GM19238 (cell line): ENCODE measurements at regions not wholly inside any gene's neighbourhood (a gene's known extent, or its start where the extent isn't known, plus 50 kb on each side); places are given as distances from the start of the nearest gene placed in this dataset.
A peak's percentile ranks its signal among the peaks of the same experiment; 100 is the strongest.
"Not testable (repeated sequence)": the region's sequence is repeated elsewhere in the genome, so short reads cannot be mapped to it uniquely, and the experiment has no call there.

Source experiments
- DNase-seq: peaks from one replicate; pipeline ENCODE4 v3.0.0; 2011; ENCODE audit warnings: low spot score; ENCODE audit not compliant: insufficient read length

DNA sequence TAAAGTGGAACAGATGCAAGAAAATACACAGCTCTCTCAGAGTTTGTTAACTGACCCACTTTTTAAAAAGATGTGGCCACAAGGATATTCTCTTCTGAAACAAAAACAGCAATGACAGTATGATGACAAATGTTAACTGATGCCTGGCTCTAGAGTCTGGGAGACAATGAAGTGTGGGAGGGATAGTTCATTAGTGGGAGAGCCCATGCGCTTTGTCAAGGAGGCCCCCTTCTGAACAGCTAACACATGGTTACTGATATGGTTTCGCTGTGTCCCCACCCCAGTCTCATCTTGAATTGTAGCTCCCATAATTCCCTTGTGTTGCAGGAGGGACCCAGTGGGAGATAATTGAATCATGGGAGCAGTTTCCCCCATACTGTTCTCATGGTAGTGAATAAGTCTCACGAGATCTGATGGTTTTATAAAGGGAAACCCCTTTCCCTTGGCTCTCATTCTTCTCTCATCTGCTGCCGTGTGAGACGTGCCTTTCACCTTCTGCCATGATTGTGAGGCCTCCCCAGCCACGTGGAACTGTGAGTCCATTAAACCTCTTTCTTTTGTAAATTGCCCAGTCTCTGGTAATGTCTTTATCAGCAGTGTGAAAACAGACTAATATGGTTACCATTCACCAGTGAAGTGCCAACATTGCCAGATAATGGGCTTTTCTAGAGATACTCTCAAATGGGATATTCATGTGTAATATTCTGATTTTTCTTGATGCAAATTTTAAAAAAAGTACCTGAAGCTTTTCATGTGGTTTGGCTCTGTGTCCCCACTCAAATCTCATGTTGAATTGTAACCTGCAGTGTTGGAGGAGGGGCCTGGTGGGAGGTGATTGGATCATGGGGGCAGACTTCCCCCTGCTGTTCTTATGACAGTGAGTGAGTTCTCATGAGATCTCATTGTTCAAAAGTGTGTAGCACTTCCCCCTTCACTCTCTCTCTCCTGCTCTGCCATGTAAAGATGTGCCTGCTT lies 435.8 kb downstream of the SHISA9 start:
- not testable (repeated sequence) for DNase-seq

DNA sequence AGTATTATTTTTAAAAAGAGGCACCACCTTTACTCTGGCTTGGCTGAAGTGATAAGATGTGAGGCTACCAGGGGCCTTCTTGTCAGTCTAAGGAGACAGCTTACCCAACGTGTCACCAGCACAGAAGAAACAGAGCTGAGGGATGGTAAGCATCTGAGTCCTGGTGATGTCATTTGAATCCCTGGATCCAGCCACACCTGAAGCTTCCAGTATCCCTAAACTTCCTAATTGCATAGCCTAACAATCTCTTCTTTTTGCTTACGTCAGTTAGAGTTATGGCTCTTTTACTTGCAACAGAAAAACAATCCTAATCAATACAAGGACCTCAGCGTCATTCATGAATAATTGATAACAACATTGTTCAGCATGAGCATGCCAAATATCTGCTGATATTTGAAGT lies 436.6 kb downstream of the SHISA9 start:
- DNase-seq = no peak

DNA sequence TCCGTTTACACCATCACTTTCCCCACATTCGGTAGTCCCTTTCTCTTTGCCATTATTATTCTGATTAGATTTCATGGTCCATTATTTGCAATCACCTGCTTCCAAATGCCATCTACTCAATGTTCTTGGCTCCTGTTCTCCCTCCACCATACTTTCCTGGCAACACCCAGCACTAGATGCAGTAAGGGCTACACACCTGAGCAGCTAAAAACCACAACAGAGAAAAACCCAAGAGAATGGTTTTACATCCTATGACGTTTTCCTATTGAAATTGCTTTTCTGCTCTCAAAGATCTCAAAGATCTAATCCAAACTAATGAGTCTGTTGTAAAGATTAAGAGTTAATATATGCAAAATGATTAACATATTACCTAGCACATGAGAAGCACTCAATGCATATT lies 441.3 kb downstream of the SHISA9 start:
- DNase-seq = no peak

- DNase-seq = no peak
Measured at GRCh38 chr16:13344001-13344400, 442.6 kb downstream of the SHISA9 start.

GRCh38 chr16:13348416-13348815 lies 447.0 kb downstream of the SHISA9 start:
- DNase-seq = no peak

DNA sequence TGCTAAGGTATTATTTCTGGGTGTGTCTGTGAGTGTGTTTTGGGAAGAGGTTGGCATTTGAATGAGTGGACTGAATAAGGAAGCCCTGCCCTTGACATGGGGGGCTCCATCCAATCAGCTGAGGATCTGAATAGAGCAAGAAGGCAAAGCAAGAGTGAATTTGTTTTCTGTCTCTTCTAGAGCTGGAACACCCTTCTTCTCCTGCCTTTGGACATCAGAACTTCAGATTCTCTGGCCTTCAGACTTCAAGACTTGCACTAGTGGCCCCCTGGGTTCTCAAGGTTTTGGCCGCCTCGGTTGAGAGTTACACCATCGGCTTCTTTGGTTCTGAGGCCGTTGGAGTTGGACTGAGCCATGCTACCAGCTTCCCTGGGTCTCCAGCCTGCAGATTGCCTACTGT lies 448.6 kb downstream of the SHISA9 start:
- DNase-seq = no peak

DNA sequence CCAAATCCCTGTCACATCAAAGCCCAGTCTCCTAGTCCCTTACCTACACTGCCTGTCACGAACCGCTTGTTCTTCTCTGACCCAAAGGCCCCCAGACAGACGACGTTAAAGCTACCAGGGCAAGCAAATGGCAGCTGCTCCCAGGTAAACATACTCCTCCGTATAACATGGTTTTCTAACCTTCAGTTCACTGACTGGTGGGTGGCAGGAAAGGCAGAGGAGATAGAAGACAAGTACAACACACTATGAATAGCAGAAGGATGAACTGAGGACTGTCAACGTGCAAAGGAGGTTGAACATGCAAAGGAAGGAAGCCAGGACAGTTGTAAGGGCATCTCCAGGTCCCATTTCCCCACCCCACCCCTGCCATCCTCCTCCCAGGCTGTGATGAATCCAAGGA lies 449.8 kb downstream of the SHISA9 start:
- DNase-seq = no peak

DNA sequence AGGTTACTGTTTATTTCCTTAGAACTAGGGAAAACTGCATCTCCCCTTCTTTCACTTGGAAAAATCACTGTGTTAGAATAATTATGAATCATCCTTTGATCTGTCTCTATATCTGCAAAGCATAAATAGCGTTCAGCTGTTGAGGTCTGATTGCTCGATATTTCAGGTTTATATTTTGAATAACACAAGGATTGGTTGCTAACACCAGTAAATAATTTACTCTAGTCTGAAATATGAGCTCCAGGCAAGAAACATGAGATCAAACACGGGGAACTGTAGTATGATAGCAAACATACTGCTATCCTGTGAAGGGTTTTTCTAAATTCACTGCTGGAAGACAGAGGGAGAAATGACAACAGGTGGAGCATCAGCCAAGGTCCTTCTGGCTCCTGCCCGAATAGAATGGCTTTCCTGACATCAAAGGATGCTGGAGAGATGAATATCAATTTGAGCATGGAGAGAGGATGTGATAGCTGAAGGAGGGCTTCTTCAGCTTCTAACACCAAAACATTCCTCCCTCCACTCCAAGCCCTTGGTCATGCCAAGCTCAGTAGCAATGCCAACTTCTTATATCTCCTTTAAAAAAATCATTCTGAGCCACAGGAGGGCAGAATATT lies 450.3 kb downstream of the SHISA9 start:
- no peak for DNase-seq

DNA sequence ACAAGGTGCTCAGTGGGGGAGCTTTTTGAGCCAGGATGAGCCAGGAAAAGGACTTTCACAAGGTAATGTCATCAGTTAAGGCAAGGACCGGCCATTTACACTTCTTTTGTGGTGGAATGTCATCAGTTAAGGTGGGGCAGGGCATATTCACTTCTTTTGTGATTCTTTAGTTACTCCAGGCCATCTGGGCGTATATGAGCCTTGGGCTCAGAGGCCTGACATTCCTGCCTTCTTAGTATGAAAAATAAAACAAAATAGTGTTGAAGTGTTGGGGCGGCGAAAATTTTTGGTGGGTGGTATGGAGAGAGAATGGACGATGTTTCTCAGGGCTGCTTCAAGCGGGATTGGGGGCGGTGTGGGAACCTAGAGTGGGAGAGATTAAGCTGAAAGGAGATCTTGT lies 451.4 kb downstream of the SHISA9 start:
- DNase-seq = not testable (repeated sequence)

DNA sequence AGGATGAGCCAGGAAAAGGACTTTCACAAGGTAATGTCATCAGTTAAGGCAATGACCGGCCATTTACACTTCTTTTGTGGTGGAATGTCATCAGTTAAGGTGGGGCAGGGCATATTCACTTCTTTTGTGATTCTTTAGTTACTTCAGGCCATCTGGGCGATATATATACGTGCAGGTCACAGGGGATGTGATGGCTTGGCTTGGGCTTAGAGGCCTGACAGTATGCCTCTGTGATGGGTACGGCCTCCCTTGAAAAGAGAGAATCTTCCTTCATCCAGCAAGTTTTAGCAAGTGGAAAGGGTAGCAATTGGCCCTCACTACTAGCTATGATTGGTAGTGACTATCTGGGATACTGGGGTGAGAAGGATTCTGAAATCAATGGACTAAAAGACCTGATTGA lies 456.4 kb downstream of the SHISA9 start:
- not testable (repeated sequence) for DNase-seq

DNA sequence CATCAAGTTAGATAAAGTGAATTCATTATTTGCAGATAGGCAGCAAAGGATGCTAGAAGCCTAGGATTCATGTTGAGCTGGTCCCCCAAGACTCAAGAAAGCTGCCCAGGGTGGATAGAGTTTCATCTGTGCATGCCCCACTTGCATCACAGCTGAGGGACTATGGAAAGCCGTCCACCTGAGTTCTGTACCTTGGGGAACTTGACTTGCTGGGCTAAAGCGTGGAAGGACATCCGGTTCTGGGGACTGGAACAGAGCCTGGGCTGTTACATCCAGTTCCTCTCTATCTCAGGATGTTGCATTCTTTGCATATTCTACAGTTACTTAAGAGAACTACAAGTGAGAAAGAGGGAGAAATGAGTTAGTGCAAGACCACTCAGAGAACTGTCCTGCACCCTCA lies 458.4 kb downstream of the SHISA9 start:
- DNase-seq = no peak

DNA sequence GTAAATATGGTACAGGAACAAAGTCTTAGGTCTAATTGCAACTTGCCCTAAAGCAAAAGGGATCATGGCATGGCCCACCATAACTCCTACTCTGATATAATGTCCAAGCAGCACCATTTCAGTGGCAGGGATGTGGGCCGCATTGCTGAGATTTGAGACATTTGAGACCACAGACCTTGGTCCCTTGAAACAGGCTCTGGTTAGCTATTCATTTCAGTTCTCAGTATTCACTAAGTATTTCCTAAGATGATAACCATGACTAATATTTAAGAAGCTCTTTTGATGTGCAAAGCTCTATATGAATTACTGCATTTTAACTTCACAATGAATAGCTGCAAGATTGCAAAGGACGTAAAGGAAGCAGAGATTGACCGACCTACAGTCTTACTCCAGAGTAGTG lies 471.0 kb downstream of the SHISA9 start:
- no peak for DNase-seq

- no peak for DNase-seq
Measured at GRCh38 chr16:13376174-13376573, 474.8 kb downstream of the SHISA9 start.

DNA sequence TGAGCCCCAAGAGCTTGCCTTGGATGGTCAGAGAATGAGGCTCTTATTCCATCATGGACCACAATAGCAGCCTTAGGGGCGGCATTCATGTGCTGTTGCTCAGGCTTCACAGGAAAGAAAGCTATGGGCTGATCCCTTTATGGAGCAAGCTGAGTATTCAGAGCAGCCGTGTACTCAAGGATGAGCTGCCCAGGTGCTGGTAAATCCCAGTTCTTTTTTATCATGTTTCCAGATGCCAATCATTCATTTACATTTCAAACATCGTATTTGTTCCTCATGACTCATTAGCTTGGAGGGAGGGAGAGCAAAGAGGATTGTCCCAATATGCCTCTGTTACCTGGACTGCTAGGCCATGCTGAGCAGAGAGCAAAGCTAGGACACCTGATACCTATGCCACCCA lies 475.7 kb downstream of the SHISA9 start:
- no peak for DNase-seq

- DNase-seq = no peak
Measured at GRCh38 chr16:13378151-13378550, 476.8 kb downstream of the SHISA9 start.

DNA sequence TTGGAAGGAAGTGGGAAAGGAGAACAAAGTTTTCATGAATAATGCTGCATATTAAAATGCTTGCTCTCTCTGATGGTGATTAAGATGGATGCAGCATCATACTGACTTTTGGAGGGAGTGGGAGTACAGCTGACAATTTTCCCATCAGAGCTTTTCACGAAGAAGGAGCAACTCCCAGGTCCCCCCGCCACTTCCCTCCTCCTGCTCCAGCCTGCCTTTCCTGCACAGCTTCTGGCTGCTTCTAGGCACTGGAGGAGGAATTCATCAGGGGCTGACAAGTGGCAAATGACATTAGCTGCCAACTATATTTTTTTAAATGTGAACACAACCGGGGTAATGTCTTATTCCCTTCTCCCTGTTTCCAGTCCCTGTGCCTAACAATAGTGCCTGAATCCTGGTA lies 477.9 kb downstream of the SHISA9 start:
- no peak for DNase-seq

GRCh38 chr16:13385156-13386040 lies 484.0 kb downstream of the SHISA9 start:
- not testable (repeated sequence) for DNase-seq

GRCh38 chr16:13390093-13390985 lies 488.9 kb downstream of the SHISA9 start:
- DNase-seq = peak; percentile 14

DNA sequence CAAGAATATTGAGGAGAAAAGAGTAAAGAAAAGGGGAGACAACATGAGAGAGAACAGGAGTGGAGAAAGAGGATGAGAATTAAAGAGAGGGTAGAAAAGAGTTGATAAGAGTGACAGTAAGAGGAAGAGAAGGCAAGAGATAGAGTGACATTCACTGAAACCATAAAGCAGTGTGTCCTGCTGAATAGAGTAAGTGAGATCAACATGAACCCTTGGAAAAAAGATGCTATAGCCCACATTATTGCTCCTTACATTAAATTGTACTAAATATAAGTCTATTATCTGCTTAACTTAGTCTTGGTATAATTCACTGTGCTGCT lies 489.5 kb downstream of the SHISA9 start:
- DNase-seq = no peak

DNA sequence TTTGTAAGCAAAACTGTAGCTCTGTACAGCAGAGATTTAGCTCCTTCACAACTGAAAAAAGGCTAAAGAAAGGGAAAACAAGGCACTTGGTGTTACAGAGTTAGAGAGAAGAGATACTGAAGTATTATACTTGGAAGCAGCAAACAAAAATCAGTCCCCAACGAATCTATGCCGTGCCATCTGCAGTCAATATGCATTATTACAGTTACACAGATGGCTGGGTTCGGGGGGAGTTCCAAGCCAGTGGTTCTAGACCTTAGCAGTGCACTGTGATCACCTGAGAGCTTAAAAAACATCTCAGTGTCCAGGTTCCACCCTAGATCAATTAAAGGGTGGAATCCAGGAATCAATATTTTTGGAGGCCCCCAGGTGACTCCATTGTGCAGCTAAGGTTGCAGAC lies 489.9 kb downstream of the SHISA9 start:
- DNase-seq = no peak

DNA sequence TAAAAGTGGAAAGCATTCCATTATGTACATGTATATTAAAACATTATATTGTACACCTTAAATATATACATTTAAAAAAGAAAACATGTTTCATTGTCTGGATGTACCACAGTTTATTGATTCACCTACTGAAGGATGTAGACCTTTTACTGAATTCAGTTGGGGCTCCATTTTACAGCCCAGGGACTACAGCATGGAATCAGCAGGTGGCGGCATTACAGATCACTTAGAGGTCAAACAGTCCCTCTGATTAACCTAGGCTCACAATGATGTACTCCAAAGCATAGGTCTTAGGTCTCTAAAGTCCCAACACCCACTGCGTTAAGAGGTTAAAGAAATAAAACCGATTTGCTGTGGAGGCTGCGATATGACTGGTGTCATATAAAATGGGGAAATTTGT lies 490.9 kb downstream of the SHISA9 start:
- DNase-seq = no peak
